ENCODE measurements at regions not wholly inside any gene's neighbourhood (a gene's known extent, or its start where the extent isn't known, plus 50 kb on each side); places are given as distances from the start of the nearest gene placed in this dataset.
"Not testable (repeated sequence)": the region's sequence is repeated elsewhere in the genome, so short reads cannot be mapped to it uniquely, and the experiment has no call there.

DNA sequence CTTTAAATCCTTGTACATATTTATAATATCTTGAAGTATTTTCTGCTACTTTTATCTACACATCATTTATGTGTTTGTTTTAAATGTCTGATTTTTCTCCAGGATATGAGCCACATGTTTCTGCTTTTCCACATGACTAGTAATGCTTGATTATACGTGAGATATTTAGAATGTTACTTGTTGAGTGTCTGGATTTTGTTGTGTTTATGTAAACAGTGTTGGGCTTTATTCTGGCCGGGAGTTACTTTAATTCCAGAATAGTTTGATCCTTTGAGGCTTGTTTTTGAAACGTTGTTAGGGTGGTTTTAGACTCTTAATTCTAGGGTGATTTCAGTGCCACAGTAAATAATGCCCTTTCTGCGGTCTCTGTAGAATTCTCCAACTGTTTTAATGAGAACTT is 252.9 kb downstream of the BLID start:
- intact Hi-C loops (cut with DNase I, micrococcal nuclease), result no loop called here
- Histone ChIP-seq H3K4me3 (no peak overlapping the region), H3K36me3 (ENCODE audit: low read depth) (no peaks in the 10 kb centered on the region), H3K4me1 (ENCODE audit: low read depth) (no peaks in the 10 kb centered on the region), H3K9me3 (no peaks in the 10 kb centered on the region)
- no peak for DNase-seq
- TF ChIP-seq, protein P1, sequence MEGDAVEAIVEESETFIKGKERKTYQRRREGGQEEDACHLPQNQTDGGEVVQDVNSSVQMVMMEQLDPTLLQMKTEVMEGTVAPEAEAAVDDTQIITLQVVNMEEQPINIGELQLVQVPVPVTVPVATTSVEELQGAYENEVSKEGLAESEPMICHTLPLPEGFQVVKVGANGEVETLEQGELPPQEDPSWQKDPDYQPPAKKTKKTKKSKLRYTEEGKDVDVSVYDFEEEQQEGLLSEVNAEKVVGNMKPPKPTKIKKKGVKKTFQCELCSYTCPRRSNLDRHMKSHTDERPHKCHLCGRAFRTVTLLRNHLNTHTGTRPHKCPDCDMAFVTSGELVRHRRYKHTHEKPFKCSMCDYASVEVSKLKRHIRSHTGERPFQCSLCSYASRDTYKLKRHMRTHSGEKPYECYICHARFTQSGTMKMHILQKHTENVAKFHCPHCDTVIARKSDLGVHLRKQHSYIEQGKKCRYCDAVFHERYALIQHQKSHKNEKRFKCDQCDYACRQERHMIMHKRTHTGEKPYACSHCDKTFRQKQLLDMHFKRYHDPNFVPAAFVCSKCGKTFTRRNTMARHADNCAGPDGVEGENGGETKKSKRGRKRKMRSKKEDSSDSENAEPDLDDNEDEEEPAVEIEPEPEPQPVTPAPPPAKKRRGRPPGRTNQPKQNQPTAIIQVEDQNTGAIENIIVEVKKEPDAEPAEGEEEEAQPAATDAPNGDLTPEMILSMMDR (IDR thresholded peaks at IDR 0.05), result no peak
- ATAC-seq, result no peak

DNA sequence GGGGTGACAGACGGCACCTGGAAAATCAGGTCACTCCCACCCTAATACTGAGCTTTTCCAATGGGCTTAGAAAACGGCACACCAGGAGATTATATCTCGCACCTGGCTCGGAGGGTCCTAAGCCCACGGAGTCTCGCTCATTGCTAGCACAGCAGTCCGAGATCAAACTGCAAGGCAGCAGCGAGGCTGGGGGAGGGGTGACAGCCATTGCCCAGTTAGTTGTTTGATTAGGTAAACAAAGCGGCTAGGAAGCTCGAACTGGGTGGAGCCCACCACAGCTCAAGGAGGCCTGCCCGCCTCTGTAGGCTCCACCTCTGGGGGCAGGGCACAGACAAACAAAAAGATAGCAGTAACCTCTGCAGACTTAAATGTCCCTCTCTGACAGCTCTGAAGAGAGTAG is 260.9 kb downstream of the BLID start:
- H3K9me3 ChIP-seq; intact Hi-C loops (cut with DNase I, micrococcal nuclease); DNase-seq; H3K4me3 ChIP-seq; H3K4me1 ChIP-seq (ENCODE audit: low read depth); ATAC-seq; H3K36me3 ChIP-seq (ENCODE audit: low read depth): not testable (repeated sequence)

DNA sequence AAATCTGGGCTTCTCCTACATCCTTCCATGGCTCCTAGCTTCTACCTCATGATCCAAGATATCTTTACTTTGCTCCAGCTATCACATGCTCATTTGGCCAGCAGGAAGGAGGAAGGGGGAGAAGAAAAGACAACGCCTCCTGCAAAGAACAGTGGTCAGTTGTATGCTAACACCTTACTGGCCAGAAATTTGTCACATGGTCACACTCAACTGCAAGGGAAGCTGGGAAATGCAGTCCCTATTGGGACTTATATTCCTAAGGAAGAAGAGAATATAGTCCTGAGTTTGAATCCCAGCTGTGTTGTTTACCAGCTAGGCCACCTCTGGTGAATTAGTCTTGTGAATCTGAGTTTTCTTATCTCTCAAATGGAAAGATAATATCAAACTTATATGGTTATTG is 272.0 kb downstream of the BLID start:
- TF ChIP-seq, protein P1 (IDR thresholded peaks at IDR 0.05), result no peak
- Histone ChIP-seq H3K4me3 (no peak overlapping the region), H3K9me3 (no peaks in the 10 kb centered on the region), H3K4me1 (ENCODE audit: low read depth) (no peaks in the 10 kb centered on the region), H3K36me3 (ENCODE audit: low read depth) (no peaks in the 10 kb centered on the region)
- no peak for DNase-seq
- ATAC-seq, result no peak
- intact Hi-C loops (cut with DNase I, micrococcal nuclease), result no loop called here

DNA sequence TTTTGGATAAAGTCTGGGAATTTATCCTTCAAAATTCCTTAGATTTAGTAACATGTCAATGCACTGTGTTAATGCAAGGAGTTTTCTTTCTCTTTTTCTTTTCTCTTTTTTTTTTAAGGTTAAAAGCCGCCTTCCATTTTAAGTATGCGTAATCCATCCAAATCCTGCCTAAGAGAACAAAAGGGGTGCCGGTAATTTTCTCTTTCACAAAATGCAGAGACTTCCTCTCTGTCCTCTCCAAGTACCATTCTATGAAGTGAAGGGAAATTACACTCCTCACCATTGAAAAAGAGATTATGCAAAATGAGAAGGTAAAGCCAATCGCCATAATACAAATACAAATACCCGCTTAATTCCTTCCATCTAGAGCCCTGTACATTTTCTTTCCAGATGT is 273.8 kb downstream of the BLID start:
- H3K4me3 ChIP-seq, result no peak overlapping the region
- intact Hi-C loops (cut with DNase I, micrococcal nuclease), result no loop called here
- TF ChIP-seq, protein P1 (IDR thresholded peaks at IDR 0.05), result no peak
- DNase-seq, result no peak
- H3K36me3 ChIP-seq (ENCODE audit: low read depth), result no peaks in the 10 kb centered on the region
- peaks cover 1% of the 10 kb centered on the region for H3K9me3 ChIP-seq
- no peaks in the 10 kb centered on the region for H3K4me1 ChIP-seq (ENCODE audit: low read depth)
- no peak for ATAC-seq

DNA sequence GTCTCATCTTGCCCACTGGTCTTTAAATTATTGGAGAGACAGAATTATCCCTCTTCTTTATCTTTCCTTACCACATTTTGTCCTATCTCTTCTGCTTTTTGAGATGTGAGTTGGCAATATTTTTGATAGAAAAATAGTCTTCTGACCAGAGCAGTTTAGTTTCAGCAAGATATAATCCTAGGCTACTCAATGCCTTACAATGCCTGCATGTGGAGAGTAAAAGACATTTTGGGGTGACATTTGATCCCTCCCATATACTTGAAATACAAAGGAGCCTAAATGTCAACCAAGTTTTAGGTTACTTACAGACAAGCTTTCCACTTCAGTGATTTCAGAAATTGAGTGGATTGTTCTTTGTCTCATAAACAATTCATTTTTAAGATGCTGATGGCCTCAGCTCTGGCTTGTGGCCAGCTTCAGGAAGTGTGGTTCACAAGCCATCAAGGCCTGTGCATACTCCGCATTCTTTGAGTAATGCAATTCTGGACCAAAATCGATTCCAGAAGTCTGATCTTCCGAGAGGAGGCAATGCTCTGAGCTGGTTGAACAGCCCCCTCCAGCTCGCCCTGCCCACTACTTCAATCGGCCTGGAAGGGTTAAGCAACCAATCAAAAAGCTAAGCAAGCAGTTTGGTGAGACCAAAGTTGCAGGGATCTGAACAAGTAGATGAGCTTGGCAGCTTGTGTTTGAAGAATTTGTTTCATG is 274.4 kb downstream of the BLID start:
- ATAC-seq, result no peak
- H3K9me3 ChIP-seq, result peaks cover 3% of the 10 kb centered on the region
- no peak for DNase-seq
- H3K4me1 ChIP-seq (ENCODE audit: low read depth), result no peaks in the 10 kb centered on the region
- no peak overlapping the region for H3K4me3 ChIP-seq
- TF ChIP-seq, protein P1 (IDR thresholded peaks at IDR 0.05), result no peak
- H3K36me3 ChIP-seq (ENCODE audit: low read depth), result no peaks in the 10 kb centered on the region
- intact Hi-C loops (cut with DNase I, micrococcal nuclease), result no loop called here

DNA sequence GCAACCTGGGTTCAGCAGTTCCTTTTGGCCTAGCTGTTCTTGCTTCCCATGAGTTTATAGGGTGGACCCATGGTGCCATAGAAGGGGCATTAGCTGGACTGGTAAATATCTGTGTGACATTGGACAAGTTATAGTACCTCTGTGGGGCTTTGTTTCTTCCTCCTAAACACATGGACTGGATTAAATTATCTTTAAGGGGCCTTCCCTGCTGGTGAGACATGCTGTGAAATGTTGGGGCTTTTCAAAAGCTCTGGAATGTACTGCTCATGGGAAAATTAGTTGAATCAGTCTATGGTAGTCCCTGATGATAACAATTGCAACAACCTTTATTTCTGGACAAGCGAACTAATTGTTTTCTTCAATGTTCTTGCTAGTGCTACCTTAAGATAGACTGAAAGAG is 276.2 kb downstream of the BLID start:
- Histone ChIP-seq H3K4me3 (no peak overlapping the region), H3K9me3 (peaks cover 3% of the 10 kb centered on the region), H3K4me1 (ENCODE audit: low read depth) (no peaks in the 10 kb centered on the region), H3K36me3 (ENCODE audit: low read depth) (no peaks in the 10 kb centered on the region)
- ATAC-seq (no peak), DNase-seq (no peak)
- TF ChIP-seq, protein P1 (IDR thresholded peaks at IDR 0.05), result no peak
- intact Hi-C loops (cut with DNase I, micrococcal nuclease), result no loop called here

Measured in mucosa of descending colon (tissue), 3 donors.